Neuronal stem cell (in vitro differentiated cells): ENCODE measurements at regions not wholly inside any gene's neighbourhood (a gene's known extent, or its start where the extent isn't known, plus 50 kb on each side); places are given as distances from the start of the nearest gene placed in this dataset.

Source experiments
- DNase-seq: peaks from one replicate; pipeline ENCODE4 v3.0.0-alpha.2; 2013; ENCODE audit warnings: low spot score
- H2AFZ ChIP-seq: one replicate; pipeline ENCODE4 v1.6.1; 2013; ENCODE audit warnings: mild to moderate bottlenecking, low read length, inconsistent platforms
- H2AK5ac ChIP-seq: 2 replicates; pipeline ENCODE4 v1.6.1; 2013; ENCODE audit warnings: low read depth, mild to moderate bottlenecking, inconsistent platforms, low read length, moderate library complexity, mixed read lengths
- H2BK120ac ChIP-seq: 2 replicates; pipeline ENCODE4 v1.6.1; 2013; ENCODE audit warnings: low read depth, mild to moderate bottlenecking, inconsistent platforms, low read length, moderate library complexity, mixed read lengths
- H2BK12ac ChIP-seq: one replicate; pipeline ENCODE4 v1.6.1; 2013; ENCODE audit warnings: low read length, inconsistent platforms
- H2BK15ac ChIP-seq: 2 replicates; pipeline ENCODE4 v1.6.1; 2013; ENCODE audit warnings: mild to moderate bottlenecking, low read length, inconsistent platforms, mixed read lengths
- H2BK5ac ChIP-seq: one replicate; pipeline ENCODE4 v1.6.1; 2013; ENCODE audit warnings: inconsistent platforms, mild to moderate bottlenecking, low read length, moderate library complexity
- H3K14ac ChIP-seq: one replicate; pipeline ENCODE4 v1.6.1; 2013; ENCODE audit warnings: low read length, inconsistent platforms
- H3K18ac ChIP-seq: 2 replicates; pipeline ENCODE4 v1.6.1; 2013; ENCODE audit warnings: low read length, inconsistent platforms
- H3K23ac ChIP-seq: 2 replicates; pipeline ENCODE4 v1.6.1; 2013; ENCODE audit warnings: low read depth, mild to moderate bottlenecking, mixed read lengths, low read length, inconsistent platforms; ENCODE audit not compliant: poor library complexity
- H3K27ac ChIP-seq: replicated peaks from 3 replicates; pipeline ENCODE4 v1.5.1; 2013; ENCODE audit warnings: low read length, inconsistent platforms
- H3K27me3 ChIP-seq, 3 experiments: 2 replicates each; pipeline ENCODE4 v1.6.1; 2013; ENCODE audit warnings: low read length in 3 of 3, mild to moderate bottlenecking in 2 of 3, inconsistent platforms in 1 of 3, low read depth in 1 of 3, mixed read lengths in 1 of 3, moderate library complexity in 1 of 3; ENCODE audit not compliant: control insufficient read depth in 3 of 3, insufficient read depth in 3 of 3
- H3K36me3 ChIP-seq, 2 donors: replicated peaks in 1 of 2; 2 replicates each; pipeline ENCODE4 v1.6.1; 2013; ENCODE audit warnings: low read length in 2 of 2; ENCODE audit not compliant: control insufficient read depth in 2 of 2, insufficient read depth in 2 of 2
- H3K4ac ChIP-seq: 2 replicates; pipeline ENCODE4 v1.6.1; 2013; ENCODE audit warnings: inconsistent platforms, mild to moderate bottlenecking, low read length, moderate library complexity
- H3K4me1 ChIP-seq, 2 donors: 1 replicate in 1 of 2; 2 replicates in 1 of 2; pipeline ENCODE4 v1.6.1; 2013; ENCODE audit warnings: low read length in 2 of 2, low read depth in 1 of 2; ENCODE audit not compliant: control insufficient read depth in 2 of 2, insufficient read depth in 1 of 2
- H3K4me2 ChIP-seq: one replicate; pipeline ENCODE4 v1.6.1; 2013; ENCODE audit warnings: mild to moderate bottlenecking, low read length, inconsistent platforms; ENCODE audit not compliant: insufficient read depth, poor library complexity, severe bottlenecking
- H3K4me3 ChIP-seq, 2 donors: 2 replicates each; pipeline ENCODE4 v1.5.1; 2013; ENCODE audit warnings: low read length in 2 of 2, mild to moderate bottlenecking in 2 of 2, inconsistent platforms in 1 of 2, moderate library complexity in 1 of 2
- H3K79me1 ChIP-seq: one replicate; pipeline ENCODE4 v1.6.1; 2013; ENCODE audit warnings: low read depth, mild to moderate bottlenecking, inconsistent platforms, low read length, moderate library complexity
- H3K9ac ChIP-seq: one replicate; pipeline ENCODE4 v1.6.1; 2013; ENCODE audit warnings: mild to moderate bottlenecking, low read depth, low read length, inconsistent platforms; ENCODE audit not compliant: poor library complexity
- H3K9me3 ChIP-seq, 2 donors: replicated peaks in 1 of 2; 2 replicates each; pipeline versions ENCODE3 to v1.6.1; 2013; ENCODE audit warnings: low read length in 2 of 2, mild to moderate bottlenecking in 2 of 2, inconsistent platforms in 1 of 2, low read depth in 1 of 2, mixed read lengths in 1 of 2, moderate library complexity in 1 of 2; ENCODE audit not compliant: control insufficient read depth in 2 of 2, insufficient read depth in 1 of 2
- H4K8ac ChIP-seq: one replicate; pipeline ENCODE4 v1.6.1; 2013; ENCODE audit warnings: low read depth, mild to moderate bottlenecking, inconsistent platforms, low read length, moderate library complexity
- H4K91ac ChIP-seq: one replicate; pipeline ENCODE4 v1.6.1; 2013; ENCODE audit warnings: low read length, low read depth, mild to moderate bottlenecking, inconsistent platforms; ENCODE audit not compliant: poor library complexity
- WGBS, 2 donors: extraction: QIAGEN DNeasy Blood & Tissue Kit; methylation state at CpG; one replicate each; pipeline ENCODE4 v1.1.7; 2013; ENCODE audit warnings: missing lambda C conversion rate in 2 of 2, mixed read lengths in 1 of 2; ENCODE audit not compliant: insufficient read length in 2 of 2, insufficient replicate concordance in 1 of 2; ENCODE audit errors: extremely low coverage in 2 of 2; 5-methylcytosine and 5-hydroxymethylcytosine counted together

DNA sequence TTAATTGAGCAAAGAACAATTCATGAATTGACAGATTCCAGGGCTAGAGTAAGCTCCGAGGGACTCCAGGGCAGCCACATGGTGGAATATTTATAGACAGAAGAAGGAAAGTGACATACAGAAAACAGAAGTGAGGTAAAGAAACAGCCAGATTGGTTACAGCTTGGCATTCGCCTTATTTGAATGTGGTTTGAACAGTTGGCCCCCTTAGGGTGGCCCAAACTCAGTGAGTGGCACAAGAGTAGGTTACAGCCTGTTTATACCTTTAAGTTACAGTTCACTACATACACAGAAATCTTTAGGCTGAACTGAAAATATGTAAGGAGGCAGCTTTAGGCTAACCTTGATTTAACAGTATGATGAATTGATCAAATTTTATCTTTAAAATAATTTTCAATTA is 174.5 kb upstream of the CNOT2 start:
- H3K36me3 ChIP-seq: no peaks in the 10 kb centered on the region
- no peak overlapping the region for H3K4me3 ChIP-seq
- no peak for DNase-seq
- H2BK15ac ChIP-seq: no peak overlapping the region
- peaks cover 0 to 2% of the 10 kb centered on the region in 2 donors for H3K4me1 ChIP-seq
- no peak overlapping the region for H3K18ac ChIP-seq
- H2AK5ac ChIP-seq: no peak overlapping the region
- no CpG with 5 or more reads among the region's 2 CpGs for whole genome bisulfite sequencing, 2 donors
- no peak overlapping the region for H3K4me2 ChIP-seq
- no peaks in the 10 kb centered on the region for H3K27me3 ChIP-seq
- no peak overlapping the region for H2BK120ac ChIP-seq
- no peak overlapping the region for H2AFZ ChIP-seq
- H3K9me3 ChIP-seq: no peaks in the 10 kb centered on the region
- no peak overlapping the region for H4K91ac ChIP-seq
- H3K23ac ChIP-seq: no peak overlapping the region
- no peak overlapping the region for H3K9ac ChIP-seq
- H3K4ac ChIP-seq: no peak overlapping the region
- H3K79me1 ChIP-seq: no peaks in the 10 kb centered on the region
- no peak overlapping the region for H2BK12ac ChIP-seq
- H3K14ac ChIP-seq: no peak overlapping the region
- H3K27ac ChIP-seq: no peak overlapping the region
- no peak overlapping the region for H4K8ac ChIP-seq
- no peak overlapping the region for H2BK5ac ChIP-seq

DNA sequence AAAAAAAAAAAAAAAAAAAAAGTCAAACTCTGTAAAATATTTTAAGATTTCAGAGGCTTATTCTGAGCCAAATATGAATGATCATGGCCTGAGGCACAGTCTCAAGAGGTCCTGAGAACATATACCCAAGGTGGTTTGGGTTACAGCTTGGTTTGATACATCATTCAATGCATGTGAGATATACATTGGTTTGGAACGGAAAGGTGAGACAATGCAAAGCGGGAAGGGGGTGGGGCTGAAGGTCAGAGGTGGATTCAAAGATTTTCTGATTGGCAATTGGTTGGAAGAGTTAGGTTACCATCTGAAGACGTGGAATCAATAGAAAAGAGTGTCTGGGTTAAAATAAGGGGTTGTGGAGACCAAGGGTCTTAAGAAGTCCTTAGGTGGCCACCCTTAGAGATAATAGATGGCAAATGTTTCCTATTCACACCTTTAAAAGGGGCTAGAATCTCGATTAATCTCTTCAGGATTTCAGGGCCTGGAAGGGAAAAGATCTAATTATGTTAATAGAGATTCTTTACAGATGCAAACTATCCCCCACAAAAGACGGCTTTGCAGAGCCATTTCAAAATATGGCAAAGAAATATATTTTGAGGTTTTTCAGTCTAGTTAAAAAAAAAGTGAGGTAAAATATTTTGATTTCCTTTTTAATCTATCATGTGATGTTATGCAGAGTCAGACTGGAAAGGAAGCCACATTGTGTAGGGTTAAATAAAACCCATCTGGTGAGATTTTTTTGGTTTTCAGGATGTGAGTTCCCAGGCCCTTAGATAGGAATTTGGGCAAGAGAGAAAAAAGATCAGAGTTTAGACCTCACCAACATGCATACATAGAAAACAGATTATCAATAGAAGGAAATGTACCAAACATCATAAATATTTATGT is 173.8 kb upstream of the CNOT2 start:
- peaks cover 0 to 2% of the 10 kb centered on the region in 2 donors for H3K4me1 ChIP-seq
- H3K18ac ChIP-seq: no peak overlapping the region
- H3K23ac ChIP-seq: no peak overlapping the region
- no peaks in the 10 kb centered on the region for H3K36me3 ChIP-seq
- H3K4ac ChIP-seq: no peak overlapping the region
- no peak overlapping the region for H2BK120ac ChIP-seq
- H3K27me3 ChIP-seq: no peaks in the 10 kb centered on the region
- H2BK15ac ChIP-seq: no peak overlapping the region
- H2AK5ac ChIP-seq: no peak overlapping the region
- no peak for DNase-seq
- no peak overlapping the region for H3K4me2 ChIP-seq
- H2BK12ac ChIP-seq: no peak overlapping the region
- no peak overlapping the region for H3K4me3 ChIP-seq
- H3K79me1 ChIP-seq: no peaks in the 10 kb centered on the region
- no peak overlapping the region for H3K14ac ChIP-seq
- H4K8ac ChIP-seq: no peak overlapping the region
- H3K9me3 ChIP-seq: no peaks in the 10 kb centered on the region
- H3K27ac ChIP-seq: no peak overlapping the region
- H2AFZ ChIP-seq: no peak overlapping the region
- WGBS, 2 donors: no CpG with 5 or more reads among the region's 5 CpGs
- no peak overlapping the region for H3K9ac ChIP-seq
- no peak overlapping the region for H2BK5ac ChIP-seq
- no peak overlapping the region for H4K91ac ChIP-seq

- H3K4me3 ChIP-seq: no peak overlapping the region
- no peaks in the 10 kb centered on the region for H3K79me1 ChIP-seq
- no peak overlapping the region for H3K23ac ChIP-seq
- no peaks in the 10 kb centered on the region for H3K27me3 ChIP-seq
- peaks cover 0 to 2% of the 10 kb centered on the region in 2 donors for H3K4me1 ChIP-seq
- H2BK15ac ChIP-seq: no peak overlapping the region
- H2AK5ac ChIP-seq: no peak overlapping the region
- no peak overlapping the region for H2BK5ac ChIP-seq
- no peak overlapping the region for H3K27ac ChIP-seq
- no peak for DNase-seq
- H3K14ac ChIP-seq: no peak overlapping the region
- H4K91ac ChIP-seq: no peak overlapping the region
- no peak overlapping the region for H2BK120ac ChIP-seq
- no peak overlapping the region for H3K18ac ChIP-seq
- H3K36me3 ChIP-seq: no peaks in the 10 kb centered on the region
- no peaks in the 10 kb centered on the region for H3K9me3 ChIP-seq
- no peak overlapping the region for H3K9ac ChIP-seq
- no CpG with 5 or more reads among the region's 5 CpGs for WGBS, 2 donors
- H3K4me2 ChIP-seq: no peak overlapping the region
- H3K4ac ChIP-seq: no peak overlapping the region
- no peak overlapping the region for H4K8ac ChIP-seq
- no peak overlapping the region for H2AFZ ChIP-seq
- H2BK12ac ChIP-seq: no peak overlapping the region
Measured at GRCh38 chr12:70070494-70071007, 172.7 kb upstream of the CNOT2 start.

DNA sequence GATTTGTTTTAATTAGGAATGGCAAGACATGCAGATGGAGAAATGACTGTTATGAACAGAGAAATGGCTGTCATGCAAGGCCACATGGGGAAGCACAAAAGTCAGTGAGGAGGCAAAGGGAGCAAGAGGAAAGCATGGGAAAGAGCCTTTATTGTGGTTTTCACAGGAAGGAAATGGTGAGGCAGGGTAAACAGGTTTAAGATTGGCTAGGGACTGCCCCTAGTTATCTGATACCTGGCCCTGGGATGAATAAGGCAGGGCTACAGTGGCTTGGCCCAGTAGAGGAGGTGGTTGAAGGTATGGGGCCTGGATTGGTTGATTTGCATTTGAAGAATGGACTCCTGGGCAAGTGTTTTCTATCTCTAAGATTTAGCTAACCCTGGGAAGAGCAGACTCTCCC is 168.7 kb upstream of the CNOT2 start:
- no peak overlapping the region for H3K4ac ChIP-seq
- H4K91ac ChIP-seq: no peak overlapping the region
- H2BK120ac ChIP-seq: no peak overlapping the region
- H4K8ac ChIP-seq: no peak overlapping the region
- no peak overlapping the region for H3K14ac ChIP-seq
- H3K36me3 ChIP-seq: no peaks in the 10 kb centered on the region
- no peaks in the 10 kb centered on the region for H3K79me1 ChIP-seq
- H2BK12ac ChIP-seq: no peak overlapping the region
- no peaks in the 10 kb centered on the region for H3K9me3 ChIP-seq
- H3K4me2 ChIP-seq: no peak overlapping the region
- H2AFZ ChIP-seq: no peak overlapping the region
- H3K23ac ChIP-seq: no peak overlapping the region
- no peaks in the 10 kb centered on the region for H3K27me3 ChIP-seq
- H3K18ac ChIP-seq: no peak overlapping the region
- H2BK15ac ChIP-seq: no peak overlapping the region
- no peak for DNase-seq
- no peak overlapping the region for H3K4me3 ChIP-seq
- H2AK5ac ChIP-seq: no peak overlapping the region
- H3K9ac ChIP-seq: no peak overlapping the region
- no peak overlapping the region for H3K27ac ChIP-seq
- H2BK5ac ChIP-seq: no peak overlapping the region
- no peaks in the 10 kb centered on the region for H3K4me1 ChIP-seq
